ENCODE measurements at regions not wholly inside any gene's neighbourhood (a gene's known extent, or its start where the extent isn't known, plus 50 kb on each side); places are given as distances from the start of the nearest gene placed in this dataset.

DNA sequence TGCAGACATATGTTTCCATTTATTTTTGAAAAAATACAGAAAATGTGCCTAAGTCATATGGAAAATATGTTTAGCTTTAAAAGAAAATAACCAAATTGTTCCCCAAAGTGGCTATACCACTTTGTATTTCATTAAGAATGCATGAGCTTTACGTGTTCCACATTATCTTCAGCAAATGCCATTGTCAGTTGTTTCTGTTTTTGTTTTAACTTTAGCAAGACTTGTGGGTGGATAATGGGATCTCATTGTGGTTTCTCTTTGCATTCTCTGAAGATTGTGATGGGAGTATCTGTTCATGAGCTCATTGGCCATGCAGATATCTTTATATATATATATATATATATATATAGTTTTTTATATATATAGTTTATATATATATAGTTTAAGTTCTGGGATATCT, 181.5 kb downstream of the CCER1 start:
- no peak for TF ChIP-seq EZH2 (IDR thresholded peaks at IDR 0.05; ENCODE audit: low read length, missing control alignments)
- TF ChIP-seq, protein P1, sequence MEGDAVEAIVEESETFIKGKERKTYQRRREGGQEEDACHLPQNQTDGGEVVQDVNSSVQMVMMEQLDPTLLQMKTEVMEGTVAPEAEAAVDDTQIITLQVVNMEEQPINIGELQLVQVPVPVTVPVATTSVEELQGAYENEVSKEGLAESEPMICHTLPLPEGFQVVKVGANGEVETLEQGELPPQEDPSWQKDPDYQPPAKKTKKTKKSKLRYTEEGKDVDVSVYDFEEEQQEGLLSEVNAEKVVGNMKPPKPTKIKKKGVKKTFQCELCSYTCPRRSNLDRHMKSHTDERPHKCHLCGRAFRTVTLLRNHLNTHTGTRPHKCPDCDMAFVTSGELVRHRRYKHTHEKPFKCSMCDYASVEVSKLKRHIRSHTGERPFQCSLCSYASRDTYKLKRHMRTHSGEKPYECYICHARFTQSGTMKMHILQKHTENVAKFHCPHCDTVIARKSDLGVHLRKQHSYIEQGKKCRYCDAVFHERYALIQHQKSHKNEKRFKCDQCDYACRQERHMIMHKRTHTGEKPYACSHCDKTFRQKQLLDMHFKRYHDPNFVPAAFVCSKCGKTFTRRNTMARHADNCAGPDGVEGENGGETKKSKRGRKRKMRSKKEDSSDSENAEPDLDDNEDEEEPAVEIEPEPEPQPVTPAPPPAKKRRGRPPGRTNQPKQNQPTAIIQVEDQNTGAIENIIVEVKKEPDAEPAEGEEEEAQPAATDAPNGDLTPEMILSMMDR (conservative IDR thresholded peaks at IDR 0.05 in 1 of 2, IDR thresholded peaks at IDR 0.05 in 1 of 2; ENCODE audit: low read depth in 1 of 2, low read length in 2 of 2), result no peak
